ENCODE measurements at regions not wholly inside any gene's neighbourhood (a gene's known extent, or its start where the extent isn't known, plus 50 kb on each side); places are given as distances from the start of the nearest gene placed in this dataset.

GRCh38 chr3:68482565-68482964, 449.8 kb downstream of the TAFA4 start:
- POLR2A ChIA-PET: no interaction called here
- CTCF ChIA-PET: interaction anchor here (1.6 kb wide), 1 partner anchor 9 kb away, joined by 5 read pairs; no protein-coding TSS in a partner anchor
- TF ChIP-seq CTCF (IDR thresholded peaks at IDR 0.05; ENCODE audit: control extremely low read depth, extremely low read depth, low read depth, missing control alignments): no peak
- DNase-seq (ENCODE audit: extremely low spot score): no peak

- TF ChIP-seq CTCF (IDR thresholded peaks at IDR 0.05; ENCODE audit: control extremely low read depth, extremely low read depth, low read depth, missing control alignments): no peak
- ChIA-PET CTCF (no interaction called here), POLR2A (no interaction called here)
- no peak for DNase-seq (ENCODE audit: extremely low spot score)
Observed at GRCh38 chr3:68479779-68480178, 452.6 kb downstream of the TAFA4 start.

- no peak for TF ChIP-seq CTCF (IDR thresholded peaks at IDR 0.05; ENCODE audit: control extremely low read depth, extremely low read depth, low read depth, missing control alignments)
- CTCF ChIA-PET: no interaction called here
- POLR2A ChIA-PET: no interaction called here
- no peak for DNase-seq (ENCODE audit: extremely low spot score)
Observed at GRCh38 chr3:68468695-68469375, 463.5 kb downstream of the TAFA4 start.

- CTCF ChIA-PET: no interaction called here
Observed at GRCh38 chr3:68467465-68467864, 464.9 kb downstream of the TAFA4 start.

GRCh38 chr3:68458581-68458980, 473.8 kb downstream of the TAFA4 start:
- DNase-seq (ENCODE audit: extremely low spot score): no peak
- TF ChIP-seq CTCF (IDR thresholded peaks at IDR 0.05; ENCODE audit: control extremely low read depth, extremely low read depth, low read depth, missing control alignments): no peak
- CTCF ChIA-PET: interaction anchor here (1.1 kb wide), 1 partner anchor 12 kb away, joined by 3 read pairs; no protein-coding TSS in a partner anchor
- POLR2A ChIA-PET: no interaction called here

More at GRCh38 chr3:68467465-68467864, 464.9 kb downstream of the TAFA4 start:
- TF ChIP-seq CTCF (IDR thresholded peaks at IDR 0.05; ENCODE audit: control extremely low read depth, extremely low read depth, low read depth, missing control alignments): no peak
- POLR2A ChIA-PET: no interaction called here
- DNase-seq (ENCODE audit: extremely low spot score): no peak

GRCh38 chr3:68448510-68449383, 483.6 kb downstream of the TAFA4 start:
- TF ChIP-seq CTCF (IDR thresholded peaks at IDR 0.05; ENCODE audit: control extremely low read depth, extremely low read depth, low read depth, missing control alignments): no peak
- no peak for DNase-seq (ENCODE audit: extremely low spot score)
- POLR2A ChIA-PET: no interaction called here
- CTCF ChIA-PET: interaction anchor here (1.0 kb wide), 2 partner anchors 10 to 13 kb away, joined by 3 read pairs; no protein-coding TSS in a partner anchor
